Neural progenitor cell (in vitro differentiated cells): ENCODE measurements at regions not wholly inside any gene's neighbourhood (a gene's known extent, or its start where the extent isn't known, plus 50 kb on each side); places are given as distances from the start of the nearest gene placed in this dataset.

Source experiments
- CTCF ChIP-seq: fragments of 200-600 bp; sonication (generic); IDR thresholded peaks from 2 replicates; pipeline ENCODE4 v1.5.1; 2017; ENCODE audit warnings: antibody characterized with exemption, mild to moderate bottlenecking
- EZH2phosphoT487 ChIP-seq: fragments of 200-600 bp; sonication (generic); IDR thresholded peaks from 2 replicates; pipeline ENCODE4 v1.6.1; 2017; ENCODE audit warnings: antibody characterized with exemption

- TF ChIP-seq CTCF (no peak), EZH2phosphoT487 (no peak)
These were observed 695.6 kb upstream of the PCDH7 start for GRCh38 chr4:30024526-30024925.
